Lung microvascular endothelial cell (primary cell): ENCODE measurements at regions not wholly inside any gene's neighbourhood (a gene's known extent, or its start where the extent isn't known, plus 50 kb on each side); places are given as distances from the start of the nearest gene placed in this dataset.
"Not testable (repeated sequence)": the region's sequence is repeated elsewhere in the genome, so short reads cannot be mapped to it uniquely, and the experiment has no call there.

ENCODE experiments used
- DNase-seq, 2 donors: peaks; one replicate each; pipeline versions ENCODE4 v3.0.0 to v3.0.0-alpha.2; 2010; ENCODE audit warnings: low read depth in 2 of 2

DNA sequence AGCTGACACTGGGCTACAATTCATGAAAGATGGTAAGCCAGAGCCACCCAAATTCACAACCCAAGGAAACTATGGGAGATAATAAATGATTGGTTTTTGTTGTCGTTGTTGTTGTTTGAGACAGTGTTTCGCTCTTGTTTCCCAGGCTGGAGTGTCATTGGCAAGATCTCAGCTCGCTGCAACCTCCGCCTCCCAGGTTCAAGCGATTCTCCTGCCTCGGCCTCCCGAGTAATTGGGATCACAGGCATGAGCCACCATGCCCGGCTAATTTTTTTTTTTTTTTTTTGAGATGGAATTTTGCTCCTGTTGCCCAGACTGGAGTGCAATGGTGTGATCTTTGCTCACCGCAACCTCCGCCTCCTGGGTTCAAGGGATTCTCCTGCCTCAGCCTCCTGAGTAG, 65.9 kb upstream of the METTL9 start:
- not testable (repeated sequence) for DNase-seq

DNA sequence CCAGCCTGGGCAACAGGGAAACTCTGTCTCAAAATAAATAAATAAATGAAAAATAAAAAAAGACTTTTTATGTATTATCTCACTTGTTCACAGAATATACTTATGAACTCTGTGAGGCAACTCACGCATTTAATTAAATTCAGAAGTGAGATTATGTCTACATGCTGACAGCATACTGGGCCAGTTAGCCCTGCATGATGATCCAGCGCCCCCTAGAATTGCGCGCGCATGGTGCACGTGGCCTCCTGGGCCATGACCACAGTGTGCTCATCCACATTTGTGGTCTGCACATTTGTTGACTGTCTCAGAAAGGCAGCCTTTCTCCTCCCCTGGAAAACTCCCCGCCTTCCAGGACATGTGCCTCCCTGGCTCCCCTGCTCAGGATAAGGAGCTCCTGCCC, 64.8 kb upstream of the METTL9 start:
- not testable (repeated sequence) for DNase-seq

DNA sequence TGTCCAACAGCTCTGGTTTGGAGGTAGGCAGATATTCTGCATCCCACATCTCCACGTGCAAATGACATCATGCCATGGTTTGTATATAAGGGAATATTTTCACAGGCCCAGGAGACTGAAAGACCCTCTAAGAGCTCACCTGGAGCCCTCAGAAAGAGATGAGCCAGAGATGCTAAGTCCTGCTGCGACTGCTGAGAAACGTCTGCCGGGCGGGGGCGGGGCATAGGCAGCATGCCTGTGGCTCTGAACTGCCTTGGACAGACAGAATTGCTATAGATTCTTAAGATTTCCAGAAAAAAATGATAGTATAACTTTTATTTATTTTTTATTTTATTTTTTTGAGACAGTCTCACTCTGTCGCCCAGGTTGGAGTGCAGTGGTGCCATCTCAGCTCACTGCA, 64.2 kb upstream of the METTL9 start:
- DNase-seq: not testable (repeated sequence)

DNA sequence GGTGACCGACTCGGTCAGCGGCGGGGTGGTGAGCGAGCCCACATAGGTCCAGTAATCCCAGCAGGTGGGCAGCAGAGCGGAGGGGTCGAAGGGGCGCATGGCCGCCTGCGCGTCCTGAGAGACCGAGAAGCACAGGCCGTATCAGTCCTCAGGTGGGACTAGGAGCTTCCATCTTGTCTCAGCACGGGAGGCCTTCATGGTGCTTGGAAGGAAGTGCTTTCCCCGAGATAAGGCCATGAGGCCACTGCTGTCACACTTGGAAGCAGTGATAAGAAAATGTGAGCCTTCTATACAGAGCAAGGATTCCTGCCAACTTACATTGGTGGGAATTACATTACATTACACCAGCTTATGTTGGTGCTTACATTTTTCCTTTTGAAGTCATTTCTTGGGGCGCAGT, 62.6 kb upstream of the METTL9 start:
- DNase-seq: not testable (repeated sequence)

DNA sequence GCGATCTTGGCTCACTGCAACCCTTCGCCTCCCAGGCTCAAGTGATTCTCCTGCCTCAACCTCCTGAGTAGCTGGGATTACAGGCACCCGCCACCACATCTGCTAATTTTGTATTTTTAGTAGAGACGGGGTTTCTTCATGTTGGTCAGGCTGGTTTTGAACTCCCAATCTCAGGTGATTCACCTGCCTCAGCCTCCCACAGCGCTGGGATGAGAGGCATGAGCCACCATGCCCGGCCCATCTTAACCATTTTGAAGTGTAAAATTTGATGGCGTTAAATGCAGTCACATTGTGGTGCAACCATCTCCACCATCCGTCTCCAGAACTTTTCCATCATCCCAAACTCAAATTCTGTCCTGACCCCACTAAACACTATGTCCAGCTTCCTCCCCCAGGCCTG, 61.8 kb upstream of the METTL9 start:
- DNase-seq: not testable (repeated sequence)

DNA sequence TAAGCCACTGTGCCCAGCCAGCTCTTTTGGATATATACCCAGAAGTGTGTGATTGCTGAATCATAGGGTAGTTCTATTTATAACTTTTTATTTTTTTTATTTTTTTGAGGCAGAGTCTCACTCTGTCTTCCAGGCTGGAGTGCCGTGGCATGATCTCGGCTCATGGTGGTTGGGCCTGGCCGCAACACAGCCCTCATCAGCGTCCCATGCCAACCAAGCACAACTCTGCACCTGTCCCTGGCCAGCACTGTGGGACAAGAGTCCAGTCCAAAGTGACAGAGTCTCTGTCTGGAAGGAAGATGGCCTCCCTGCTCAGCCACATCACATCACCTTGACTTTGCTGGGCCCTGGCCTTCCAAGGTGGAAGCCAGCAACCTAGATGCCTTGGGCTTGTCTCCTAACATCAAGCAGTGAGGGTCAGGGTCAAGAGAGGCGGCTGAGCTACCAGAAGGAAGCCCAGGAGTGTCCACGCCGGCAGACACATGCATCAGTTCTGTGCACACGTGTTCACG, 60.2 kb upstream of the METTL9 start:
- DNase-seq: not testable (repeated sequence)

DNA sequence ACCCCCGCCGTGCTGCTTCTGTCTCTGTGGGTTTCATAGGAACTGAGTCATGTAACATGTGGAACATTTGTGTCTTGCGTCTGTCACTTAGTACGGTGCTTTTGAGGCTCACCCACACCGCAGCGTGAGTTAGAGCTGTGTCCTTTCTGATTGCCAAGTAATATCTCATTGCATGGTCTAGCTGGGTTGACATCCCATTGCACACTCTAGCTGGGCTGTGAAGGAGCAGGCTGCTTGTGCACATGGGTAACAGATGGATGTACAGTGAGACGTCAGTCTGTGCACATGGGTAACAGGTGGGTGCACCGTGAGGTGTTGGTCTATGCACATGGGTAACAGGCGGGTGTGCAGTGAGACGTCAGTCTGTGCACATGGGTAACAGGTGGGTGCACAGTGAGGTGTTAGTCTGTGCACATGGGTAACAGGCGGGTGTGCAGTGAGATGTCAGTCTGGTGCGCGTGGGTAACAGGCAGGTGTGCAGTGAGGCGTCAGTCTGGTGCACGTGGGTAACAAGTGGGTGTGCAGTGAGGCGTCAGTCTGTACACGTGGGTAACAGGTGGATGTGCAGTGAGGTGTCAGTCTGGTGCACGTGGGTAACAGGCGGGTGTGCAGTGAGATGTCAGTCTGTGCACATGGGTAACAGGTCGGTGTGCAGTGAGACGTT, 58.5 kb upstream of the METTL9 start:
- not testable (repeated sequence) for DNase-seq

DNA sequence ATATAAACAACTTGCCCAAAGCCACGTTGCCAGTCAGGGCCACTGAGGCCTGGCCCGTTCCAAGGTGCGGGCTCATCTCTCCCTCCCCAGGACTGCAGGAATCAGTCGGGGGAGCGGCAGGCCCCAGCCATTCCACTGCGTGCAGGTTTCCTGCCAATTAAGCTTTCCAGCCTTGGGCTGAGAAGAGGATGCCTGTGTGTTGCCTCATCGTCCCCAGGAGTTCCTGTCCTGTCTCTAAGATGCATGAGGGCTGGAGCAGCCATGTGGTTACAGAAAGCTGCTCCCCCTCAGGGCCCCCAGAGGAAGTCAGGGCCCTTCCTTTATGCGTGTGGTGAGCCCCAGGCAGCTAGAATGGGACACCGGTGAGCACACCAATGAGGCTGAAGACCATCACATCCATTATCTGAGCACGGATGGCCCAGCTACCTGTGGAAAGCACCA, 57.7 kb upstream of the METTL9 start:
- not testable (repeated sequence) for DNase-seq

DNA sequence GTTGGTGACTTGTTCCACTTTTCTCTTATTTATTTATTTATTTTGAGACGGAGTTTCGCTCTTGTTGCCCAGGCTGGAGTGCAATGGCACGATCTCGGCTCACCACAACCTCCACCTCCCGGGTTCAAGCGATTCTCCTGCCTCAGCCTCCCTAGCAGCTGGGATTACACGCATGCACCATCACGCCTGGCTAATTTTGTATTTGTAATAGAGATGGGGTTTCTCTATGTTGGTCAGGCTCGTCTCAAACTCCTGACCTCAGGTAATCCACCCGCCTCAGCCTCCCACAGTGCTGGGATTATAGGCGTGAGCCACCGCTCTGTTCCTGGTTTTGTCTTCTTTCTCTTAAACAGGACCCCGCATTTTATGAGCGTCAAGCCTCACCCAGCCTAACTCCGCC, 57.3 kb upstream of the METTL9 start:
- not testable (repeated sequence) for DNase-seq

DNA sequence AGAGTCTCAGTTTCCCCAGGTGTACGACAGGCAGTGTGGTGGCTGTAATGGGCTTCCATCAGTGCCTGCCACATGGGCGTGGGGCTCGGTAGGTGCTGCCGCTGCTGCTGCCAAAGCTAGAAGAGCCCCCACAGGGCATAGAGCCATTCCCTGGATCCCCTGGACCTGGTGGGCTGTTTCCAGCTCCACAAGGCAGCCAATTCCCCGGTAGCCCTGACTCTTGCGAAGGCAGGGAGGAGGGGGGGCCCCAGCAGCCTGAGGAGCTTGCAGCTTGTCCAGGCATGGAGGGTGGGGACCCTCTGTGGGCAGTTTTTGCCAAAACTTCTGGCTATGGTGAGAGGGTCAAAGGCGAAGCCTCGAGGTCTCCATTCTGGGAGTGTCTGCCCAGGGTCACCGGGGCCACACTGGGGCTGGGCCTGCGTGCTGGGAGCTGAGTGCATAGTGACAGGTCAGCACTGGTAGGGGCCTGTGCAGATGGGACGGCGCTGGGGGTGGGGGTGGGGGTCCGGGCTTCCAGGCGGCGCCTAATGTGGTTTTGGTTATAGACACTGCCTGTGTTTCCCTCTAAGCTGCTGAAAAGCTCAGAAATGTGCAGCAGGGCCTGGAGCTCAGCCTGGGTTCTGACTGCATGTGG, 56.8 kb upstream of the METTL9 start:
- DNase-seq: not testable (repeated sequence)

DNA sequence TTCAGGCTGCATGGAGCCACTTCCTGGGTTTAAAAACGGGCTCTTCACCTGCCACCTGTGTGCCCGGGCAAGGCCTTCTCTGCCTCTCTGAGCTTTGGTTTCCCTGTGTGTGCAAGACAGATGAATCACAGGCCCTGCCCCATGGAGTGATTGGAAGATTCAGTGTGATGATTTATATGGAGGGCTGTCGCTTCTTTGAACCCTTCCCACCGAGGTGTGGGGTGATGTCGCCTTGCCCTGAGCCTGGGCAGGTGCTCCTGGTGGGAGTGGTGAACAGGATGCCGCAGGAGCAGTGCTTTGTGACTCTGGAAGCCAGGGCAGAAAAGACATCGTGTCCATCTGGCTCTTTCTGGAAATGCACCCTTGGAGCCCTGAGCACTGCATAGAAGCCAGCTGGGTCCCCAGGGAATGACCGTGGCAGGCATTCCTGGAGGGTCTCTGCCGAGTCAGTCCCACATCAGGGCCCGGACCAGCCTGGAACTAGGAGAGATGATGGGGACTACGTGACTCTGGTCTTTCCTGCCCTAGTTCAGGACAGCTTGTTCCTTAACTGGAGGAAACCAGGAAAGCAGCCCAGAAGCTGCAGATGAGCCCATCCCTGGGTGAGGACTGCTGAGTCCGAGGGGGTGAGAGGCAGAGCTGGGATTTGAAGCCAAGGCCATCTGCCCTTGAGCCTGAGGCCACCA, 56.1 kb upstream of the METTL9 start:
- DNase-seq: not testable (repeated sequence)

DNA sequence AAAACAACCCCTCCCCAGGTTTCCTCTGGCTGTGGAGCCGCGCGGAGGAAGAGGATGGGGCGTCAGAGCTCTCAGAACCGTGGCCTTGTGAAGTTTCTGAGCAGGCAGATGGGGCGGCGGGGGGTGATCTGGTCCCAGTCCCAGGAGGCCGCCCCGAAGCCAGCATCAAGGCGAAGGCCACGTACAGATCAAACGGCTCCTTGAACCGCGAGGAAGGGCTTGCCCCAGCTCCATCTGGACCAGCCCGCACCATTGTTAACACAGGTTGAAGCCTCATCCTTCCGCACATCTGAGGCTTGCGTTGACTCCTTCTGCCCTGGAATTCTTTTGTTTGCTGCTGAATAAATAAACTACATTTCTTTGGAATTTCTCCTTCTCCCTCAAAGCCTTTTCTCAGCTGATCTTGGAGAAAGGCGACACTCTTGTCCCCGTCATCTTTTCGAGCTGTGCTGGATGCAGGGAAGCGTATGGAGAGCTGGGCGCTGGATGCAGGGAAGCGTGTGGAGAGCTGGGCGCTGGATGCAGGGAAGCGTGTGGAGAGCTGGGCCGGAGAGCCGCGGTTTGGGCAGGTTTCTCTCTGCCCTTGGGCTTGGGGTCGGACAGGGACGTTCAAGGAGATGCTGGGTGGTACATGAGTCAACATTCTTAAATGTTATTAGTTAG, 53.6 kb upstream of the METTL9 start:
- not testable (repeated sequence) for DNase-seq

DNA sequence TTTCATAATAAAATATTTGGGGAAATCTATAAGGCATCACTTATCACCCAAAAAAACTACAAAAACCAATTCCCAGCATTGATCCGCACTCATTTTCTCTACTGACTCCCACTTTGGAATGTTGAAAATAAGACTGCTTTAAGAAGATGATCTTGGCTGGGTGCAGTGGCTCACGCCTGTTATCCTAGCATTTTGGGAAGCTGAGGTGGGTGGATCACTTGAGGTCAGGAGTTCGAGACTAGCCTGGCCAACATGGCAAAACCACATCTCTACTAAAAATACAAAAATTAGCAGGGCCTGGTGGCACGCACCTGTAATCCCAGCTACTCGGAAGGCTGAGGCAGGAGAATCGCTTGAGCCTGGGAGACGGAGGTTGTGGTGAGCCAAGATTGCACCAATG, 50.0 kb upstream of the METTL9 start:
- DNase-seq: not testable (repeated sequence)
